HG02970 (cell line): ENCODE measurements at regions not wholly inside any gene's neighbourhood (a gene's known extent, or its start where the extent isn't known, plus 50 kb on each side); places are given as distances from the start of the nearest gene placed in this dataset.

Experiments used
- ATAC-seq: cut with Tn5 transposase; IDR thresholded peaks from one replicate; pipeline ENCODE4 v1.9.1; 2021; ENCODE audit warnings: mild to moderate bottlenecking, moderate library complexity, moderate number of reproducible peaks; ENCODE audit not compliant: unreplicated experiment, low FRiP score

DNA sequence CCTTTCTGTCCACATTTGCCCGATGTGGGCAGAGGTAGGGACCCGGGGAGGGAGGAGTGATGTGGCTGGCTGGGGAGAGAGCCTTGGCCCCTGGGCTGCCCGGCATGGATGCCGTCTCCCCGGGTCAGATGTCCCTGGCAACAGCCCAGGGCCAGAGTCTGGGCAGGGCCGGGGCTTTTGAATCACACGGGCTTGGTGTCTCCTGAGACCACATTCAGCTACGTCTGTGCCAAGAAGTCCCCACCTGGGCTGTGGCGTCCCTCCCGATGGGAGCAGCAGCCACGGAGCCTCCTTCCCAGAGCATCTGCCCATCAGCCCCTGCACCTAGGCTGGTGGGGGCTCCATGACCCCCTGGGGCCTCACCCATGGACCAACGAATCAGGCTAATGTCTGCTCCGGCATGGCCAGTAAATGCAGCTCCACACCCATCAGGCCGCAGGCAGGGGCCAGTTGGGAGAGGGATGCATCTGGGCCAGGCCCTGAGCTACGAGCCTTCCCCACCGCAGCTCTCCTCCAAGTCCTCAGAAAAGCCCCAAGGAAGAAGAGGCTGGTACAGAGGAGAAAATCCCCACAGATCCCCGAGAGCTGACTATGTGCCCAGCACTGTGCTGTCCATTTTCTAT lies 109.4 kb downstream of the RFLNA start:
- ATAC-seq: no peak

DNA sequence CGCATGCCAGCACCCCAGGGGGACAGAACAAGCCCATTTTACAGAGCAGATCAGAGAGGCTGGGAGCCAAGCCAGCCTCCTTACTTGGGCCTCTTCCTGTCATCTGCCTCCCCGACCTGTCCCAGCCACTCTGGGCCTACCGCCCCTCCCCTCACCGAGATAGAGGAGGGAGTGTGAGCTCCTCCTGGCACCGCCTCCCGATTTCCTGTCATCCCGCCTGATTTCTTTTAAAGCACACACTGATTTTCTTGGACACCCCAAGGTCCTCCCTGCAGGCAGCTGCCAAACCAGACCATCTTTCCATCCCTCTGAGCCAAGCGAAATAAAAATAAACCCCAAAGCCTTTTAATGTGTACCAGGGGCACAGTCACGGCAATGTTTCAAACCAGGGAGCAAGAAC lies 108.4 kb downstream of the RFLNA start:
- no peak for ATAC-seq

DNA sequence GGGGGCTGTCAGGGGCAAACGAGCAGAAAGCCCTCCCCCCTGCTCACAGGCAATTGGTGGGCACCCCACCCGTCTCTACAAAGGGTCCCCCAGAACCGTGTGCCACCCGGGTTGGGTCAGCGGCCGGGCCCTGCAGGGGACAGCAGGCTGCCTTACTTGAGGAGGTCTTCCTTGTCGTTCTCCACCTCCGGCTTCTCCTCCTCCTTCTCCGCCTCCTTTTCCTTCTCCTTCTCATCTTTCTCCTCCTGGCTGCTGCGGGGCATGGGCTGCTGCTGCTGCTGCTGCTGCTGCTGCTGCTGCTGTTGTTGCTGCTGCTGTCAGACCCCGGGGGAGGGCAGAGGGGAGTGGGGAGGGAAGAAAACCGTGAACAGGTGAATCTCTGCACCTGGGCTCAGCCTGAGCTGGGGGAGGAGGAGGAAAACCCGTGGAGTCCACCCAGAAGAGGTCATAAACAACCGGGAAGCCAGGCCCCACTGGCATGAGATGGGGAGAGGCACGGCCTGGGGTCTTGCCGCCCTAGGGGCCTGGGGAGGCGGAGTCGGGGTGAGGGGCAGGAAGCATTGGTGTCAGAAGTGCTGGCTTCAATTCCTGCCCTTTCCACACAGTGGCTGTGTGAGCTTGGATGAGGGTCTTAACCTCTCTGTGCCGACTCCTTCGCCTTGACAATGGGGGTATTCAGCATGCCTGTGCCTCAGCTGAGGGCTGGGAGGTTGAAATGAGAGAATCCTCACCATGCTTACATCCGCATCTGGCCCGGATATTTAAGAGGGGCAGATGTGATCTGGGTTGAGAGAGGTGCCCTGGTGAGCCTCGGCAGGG lies 107.6 kb downstream of the RFLNA start:
- no peak for ATAC-seq

DNA sequence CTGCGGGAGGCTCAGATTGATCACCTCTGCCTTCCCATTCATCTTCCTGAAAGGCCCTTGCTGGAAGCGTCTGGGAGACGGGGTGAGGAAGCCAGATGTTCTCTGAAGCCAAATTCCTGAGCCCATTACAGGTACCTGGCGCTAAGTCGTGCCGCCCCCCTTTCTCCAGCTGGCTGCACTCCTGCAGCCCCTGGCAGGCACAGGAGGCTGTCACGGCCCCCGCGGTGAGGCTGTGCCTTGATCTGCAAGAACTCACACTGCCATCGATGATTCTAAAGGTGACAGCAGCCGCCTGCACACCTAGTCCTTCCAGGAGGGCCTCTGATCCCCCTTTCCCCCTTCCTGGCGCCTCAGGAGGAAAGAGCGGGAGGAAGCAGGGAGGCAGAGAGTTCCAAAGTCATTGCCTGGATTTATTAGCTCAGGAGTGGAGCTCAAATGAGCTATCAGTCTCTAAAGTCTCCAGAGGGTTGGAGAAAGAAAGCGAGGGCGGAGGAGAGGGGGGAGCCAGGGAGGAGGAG lies 106.9 kb downstream of the RFLNA start:
- ATAC-seq: no peak

DNA sequence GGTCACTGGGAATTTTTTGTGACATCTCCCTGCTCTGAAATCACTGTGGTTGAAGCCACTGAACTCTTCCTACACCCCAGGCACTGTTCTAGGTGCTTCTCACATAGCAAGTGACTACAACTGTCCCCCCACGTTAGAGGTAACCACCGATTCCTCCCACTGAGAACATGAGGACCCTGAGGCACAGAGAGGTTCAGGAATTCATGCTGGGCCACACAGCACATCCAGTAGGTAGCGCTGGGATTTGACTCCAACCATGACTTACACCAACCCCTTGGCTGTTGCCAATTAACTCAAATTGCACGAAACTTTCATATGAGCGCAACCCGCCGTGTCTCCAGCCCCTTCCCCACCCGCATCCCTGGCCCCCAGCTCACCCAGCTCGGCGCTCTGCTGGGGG lies 105.2 kb downstream of the RFLNA start:
- no peak for ATAC-seq

DNA sequence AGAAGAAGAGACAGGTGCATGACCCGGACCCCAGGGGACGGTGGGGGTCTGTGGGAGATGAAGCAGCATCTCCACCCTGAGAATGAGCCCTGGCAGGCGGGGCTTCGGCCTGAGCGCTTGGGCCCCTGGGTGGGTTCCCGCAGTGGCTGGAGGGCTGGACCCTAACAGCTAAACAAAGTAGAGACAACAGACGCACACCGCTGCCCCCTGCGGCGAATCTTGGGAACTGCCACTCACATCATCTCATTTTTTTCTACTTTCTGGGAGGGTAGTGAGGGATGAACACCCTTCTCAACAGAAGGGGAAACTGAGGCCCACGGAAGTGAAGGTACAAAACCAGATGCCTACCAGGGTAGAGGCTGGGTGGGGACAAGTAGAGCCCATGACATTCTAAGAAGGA lies 104.7 kb downstream of the RFLNA start:
- ATAC-seq: no peak

DNA sequence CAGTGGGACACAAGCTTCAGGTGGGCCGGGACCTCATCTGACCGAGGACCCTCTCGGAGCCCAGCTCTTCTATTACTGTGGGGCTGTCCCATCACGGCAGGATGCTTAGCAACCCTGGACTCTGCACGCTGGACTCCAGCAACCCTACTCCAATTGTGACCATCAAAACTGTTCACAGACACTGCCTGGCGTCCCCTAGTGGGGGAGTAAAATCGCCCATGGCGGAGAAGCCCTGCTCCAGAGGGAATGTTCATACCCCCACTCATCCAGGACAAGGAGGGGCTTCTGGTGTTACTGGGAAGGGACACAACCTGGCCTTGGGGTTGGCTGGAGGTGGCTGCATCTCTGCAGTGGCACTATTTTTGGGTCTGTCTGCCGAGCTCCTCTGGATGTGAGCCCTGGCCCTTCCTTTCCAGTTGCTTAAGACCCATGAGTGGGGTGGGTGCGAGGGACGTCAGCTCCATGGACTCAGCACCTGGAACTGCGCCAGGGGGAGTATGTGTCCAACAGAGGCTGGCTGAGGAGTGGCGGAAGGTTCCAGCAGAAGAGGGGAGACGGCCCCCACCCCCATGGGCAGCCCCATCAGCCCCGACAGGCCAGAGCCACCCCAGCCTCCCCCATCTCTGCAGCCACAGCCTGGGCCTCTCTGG lies 103.8 kb downstream of the RFLNA start:
- ATAC-seq: no peak

DNA sequence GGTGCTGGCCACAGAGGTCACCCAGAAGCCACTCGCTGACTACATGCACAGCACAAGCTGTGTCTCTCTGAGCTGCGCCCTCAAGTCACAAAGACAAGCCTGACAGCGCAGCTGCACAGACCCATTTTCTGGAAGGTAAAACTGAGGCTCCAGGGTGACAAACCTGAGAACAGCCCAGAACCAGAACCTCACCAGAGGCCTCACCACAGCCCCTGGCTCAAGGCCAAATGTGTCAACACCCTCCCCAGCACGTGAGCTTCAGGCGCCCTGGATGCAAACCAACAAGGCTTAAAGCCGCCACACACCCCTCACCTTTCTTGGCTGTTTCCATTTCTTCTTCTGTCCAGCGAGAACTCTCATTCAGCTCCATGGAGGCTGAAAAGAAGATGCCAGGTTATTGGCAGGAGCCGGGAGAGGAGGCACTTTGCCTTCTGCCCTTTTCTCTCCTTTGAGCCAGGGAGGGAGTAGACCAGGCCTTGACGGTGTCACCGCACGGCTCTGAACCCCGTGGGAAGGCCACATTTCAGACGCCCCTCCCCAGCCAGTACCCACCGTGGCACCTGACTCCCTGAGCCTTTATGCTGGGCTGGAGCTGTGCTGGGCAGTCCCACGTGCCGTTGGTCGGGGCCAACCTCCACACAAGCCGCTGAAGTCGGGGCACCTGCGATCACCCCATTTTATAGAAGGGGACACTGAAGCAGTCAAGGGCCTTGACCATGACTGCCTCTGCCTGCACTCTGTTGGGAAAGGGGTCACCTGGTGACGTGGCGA lies 103.1 kb downstream of the RFLNA start:
- ATAC-seq: no peak

DNA sequence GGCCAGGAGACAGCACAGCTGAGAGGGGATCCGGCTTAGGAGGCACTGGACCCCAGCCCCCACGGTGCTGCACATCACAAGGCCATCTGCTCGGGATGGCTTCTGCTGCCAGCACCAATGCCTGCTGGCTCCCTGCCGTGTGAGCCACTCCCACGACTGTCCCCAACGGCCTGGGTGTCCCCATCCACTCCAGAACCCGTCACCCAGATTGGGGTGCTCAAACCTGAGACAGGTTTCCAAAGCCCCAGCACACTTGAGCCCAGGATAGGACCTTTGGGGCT lies 102.4 kb downstream of the RFLNA start:
- no peak for ATAC-seq

DNA sequence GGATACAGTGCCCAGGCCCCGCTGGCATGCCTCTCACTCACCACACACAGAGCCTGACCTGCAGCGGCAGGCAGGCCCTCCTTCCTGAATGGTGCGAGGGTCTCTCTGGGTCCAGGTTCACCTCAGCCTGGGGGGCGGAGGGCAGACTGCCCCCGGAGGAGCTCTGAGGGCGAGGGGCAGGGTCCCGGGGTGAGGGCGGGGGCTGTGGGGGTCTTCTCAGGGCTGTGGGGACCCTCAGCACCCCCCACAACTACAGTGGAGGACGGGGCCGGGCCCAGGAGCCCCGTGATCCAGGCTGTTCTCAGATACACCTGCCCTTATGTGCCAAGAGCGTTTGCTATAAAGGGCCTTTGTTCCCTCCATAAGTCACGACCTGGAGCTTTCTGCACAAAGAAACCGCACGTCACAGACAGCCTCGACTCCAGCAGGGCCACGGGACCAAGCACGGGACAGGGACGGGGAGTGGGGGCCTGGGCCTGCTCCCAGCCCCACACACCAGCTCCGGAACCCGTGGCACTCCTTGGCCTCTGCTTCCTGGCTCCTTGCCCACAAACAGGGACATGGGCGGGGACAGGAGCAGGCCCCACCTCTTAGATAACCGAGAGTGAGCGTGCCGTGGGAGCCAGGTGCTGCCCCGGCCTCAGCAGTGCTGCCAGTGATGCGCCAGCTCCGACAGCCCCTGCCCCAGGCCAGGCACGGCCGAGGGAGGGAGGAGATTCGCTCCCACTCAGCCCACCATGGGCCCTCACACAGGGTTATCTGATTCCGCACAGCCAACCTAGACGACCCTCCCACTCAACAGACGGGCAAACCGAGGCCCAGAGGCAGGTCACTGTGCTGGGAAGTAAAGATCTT lies 101.9 kb downstream of the RFLNA start:
- no peak for ATAC-seq

DNA sequence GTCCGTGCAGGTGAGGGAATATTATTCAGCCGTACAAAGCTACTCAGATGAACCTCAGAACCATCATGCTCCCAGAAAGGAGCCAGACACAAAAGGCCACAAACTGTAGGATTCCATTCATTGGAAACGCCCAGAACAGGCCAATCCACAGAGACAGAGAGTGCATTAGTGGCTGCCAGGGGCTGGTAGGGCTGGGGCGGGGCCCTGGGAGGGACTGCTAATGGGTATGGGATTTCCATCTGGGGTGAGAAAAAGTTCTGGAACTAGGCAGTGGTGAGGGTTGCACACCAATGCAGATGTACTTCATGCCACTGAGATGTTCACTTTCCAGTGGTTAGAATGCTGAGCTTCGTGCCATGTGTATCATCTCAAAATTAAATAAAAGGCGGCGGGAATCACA lies 101.1 kb downstream of the RFLNA start:
- ATAC-seq: no peak

DNA sequence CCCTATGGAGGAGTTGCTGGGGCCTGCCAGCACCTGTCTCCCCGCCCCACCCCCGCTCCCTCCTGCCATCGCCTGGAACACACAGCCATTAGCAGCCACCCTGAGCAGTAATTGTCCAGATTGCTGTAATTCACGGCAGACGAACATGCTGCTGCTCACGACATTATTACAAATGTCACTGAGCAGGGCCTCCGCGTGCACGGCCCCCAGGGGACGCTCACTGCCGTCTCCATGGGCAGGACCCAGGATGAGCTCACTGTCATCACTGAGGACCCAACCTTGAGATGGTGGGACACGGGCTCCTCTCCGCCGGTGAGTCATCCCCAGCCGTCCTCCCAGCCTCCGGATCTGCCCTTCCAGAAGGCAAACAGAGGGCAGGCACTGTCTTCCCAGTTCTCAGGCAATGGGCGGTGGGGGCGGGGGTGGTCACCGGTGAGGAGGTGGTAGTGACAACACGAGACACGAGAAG lies 100.4 kb downstream of the RFLNA start:
- ATAC-seq: no peak

DNA sequence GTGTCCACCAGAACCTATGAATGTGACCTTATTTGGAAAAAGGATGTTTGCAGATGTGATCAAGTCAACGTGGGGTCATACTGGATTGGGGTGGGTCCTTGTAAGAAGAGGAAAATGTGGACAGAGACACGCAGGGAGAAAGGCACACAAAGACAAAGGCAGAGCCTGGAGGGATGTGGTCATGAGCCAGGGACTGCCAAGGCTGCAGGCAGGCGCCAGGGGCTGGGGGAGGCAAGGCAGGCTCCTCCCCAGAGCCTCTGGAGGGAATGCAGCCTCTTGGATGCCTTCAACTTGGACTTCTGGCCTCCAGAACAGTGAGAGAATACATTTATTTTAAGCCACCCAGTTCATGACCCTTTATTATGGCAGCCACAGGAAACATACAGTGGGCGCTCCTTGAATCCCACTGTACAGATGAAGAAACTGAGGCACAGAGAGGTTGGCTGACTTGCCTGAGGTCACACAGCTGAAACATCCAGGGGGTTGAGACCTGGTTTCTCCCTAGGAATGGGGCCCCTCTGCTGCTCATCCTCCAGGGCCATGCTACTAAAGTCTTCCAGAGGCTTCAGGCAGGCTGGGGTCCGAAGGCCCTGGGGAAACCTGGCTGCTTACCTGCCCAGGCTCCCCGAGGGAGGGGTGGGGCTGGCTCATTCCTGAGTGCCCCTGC lies 99.7 kb downstream of the RFLNA start:
- ATAC-seq: no peak

DNA sequence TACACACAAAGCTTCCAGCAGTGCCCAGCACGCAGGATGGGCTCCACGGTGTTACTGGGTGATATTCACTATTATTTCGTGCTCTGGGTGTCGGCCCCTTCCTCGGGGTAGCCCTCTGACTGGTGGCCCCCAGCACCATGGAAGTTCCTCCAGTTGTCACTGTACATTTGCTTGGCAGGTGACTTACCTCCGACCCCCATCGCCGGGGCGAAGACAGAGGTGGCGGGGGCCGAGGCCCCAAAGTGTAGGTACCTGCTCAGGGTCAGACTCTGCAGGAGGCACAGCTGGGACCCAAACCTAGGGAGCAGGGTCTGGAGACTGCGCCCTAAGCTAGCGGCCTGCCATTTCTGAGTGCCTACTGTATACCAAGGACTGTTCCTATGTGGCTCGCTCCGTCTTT lies 98.9 kb downstream of the RFLNA start:
- ATAC-seq: no peak

DNA sequence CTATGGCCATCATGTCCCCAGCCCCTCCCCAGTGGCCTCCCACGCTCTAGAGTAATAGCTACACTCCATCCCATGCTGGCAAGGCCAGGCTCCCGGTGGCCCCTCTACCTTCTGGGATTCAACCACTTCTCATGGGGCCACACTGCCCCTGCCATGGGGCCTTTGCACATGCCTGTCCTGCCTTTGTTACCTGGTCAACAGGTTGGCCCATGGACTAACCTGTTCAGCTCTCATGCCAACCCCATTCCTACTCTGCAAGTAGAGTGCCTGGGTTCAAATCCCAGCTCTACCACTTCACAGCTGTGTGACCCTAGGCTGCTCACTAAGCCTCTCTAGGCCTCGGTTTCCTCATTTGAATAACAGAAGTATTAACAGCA lies 98.5 kb downstream of the RFLNA start:
- no peak for ATAC-seq

DNA sequence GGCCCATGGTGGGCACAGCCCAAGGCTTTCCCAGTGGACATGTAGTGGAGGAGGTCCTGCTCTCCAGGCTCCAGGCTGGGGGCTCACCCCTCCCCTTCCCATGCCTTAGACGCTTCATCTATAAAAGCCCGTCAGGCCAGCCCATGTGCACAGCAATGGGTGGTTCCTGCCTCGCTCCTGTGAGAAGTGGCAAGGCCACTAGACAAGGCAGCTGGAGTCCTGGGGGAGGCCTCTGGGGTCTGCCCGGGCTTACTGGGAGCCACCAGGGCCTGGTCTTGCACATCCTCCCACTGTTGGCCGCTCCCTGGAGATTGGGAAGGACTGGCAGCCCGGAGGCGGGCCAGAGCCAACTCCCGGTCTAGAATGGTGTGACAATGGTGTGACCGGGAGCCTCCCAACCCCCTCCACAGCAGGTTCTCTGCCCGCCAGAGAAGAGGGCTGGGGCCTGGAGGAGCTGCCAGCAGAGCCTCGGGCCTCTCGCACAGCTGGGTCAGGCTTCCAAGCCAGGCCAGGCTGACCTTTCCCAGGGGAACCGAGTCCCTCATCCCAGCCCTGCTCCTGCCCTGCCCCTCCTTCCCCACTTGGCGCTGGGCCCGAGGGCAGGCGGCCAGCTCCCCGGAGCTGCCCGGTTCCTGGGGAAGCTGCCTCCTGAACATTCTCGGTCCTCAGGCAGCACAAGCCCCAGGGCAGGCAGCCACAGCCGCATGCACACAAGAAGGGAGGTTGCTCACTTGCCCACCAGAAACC lies 97.9 kb downstream of the RFLNA start:
- ATAC-seq: no peak

DNA sequence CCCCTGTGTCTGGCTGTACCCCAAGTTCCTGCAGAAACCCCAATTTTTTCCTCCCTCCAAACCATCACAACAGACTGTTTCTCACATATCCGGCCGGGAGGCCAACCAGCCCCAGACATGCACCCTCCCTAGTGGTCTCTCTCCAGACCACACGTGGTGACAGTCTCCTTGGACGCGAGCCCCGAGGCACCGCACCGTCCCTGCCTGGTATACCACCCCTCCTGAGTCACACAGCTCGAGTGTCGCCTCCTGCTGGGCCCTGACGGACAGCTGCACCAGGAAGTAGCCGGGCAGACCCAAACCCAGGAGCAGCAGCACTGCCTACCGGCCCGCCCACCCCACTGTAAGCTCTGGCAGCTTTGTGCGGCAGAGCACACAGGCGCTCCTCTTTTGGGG lies 97.4 kb downstream of the RFLNA start:
- ATAC-seq: no peak

DNA sequence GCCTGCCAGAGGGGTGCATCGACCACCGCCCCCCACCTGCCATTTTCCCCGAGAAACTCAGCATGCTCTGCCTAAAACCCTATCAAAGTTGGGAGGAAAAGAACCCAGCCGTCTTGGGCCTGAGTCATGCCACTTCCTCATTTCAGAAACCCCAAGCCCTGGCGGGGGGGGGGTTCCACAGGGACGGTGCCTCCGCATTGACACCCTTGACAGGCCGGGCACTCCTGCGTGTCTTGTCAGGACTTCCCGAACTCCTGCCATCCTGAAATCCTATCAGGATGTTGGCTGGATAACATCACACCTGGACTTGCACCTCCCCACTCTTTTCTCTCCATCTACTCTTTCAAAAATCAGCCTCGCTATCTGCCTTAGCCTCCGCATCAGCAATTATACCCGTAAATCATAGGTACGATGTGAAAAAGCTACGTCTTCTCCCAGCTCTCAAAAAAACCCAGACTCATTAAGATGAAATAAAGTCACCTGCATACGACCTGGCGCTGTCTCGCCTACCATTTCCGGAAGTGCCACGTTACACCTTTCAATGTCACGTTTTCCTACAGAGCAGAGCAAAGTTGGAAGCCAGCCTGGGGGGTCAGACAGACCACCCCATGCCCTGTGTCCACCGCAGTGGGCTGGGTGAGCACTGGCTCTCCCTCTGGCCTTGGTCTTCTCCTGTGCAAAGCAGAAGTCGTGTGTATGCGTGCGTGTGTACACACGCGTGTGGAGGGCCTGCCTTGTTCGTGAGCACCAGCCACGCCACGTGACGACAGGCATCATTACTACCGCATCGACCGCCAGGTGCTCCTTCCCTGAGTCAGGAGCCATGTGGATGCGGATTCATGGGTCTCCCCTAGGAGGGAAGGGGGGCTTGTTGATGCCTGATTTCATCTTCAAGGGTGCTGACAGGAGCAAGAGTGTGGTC lies 96.7 kb downstream of the RFLNA start:
- ATAC-seq: no peak
